H9 (cell line): ENCODE measurements at regions not wholly inside any gene's neighbourhood (a gene's known extent, or its start where the extent isn't known, plus 50 kb on each side); places are given as distances from the start of the nearest gene placed in this dataset.

Source experiments
- DNase-seq: peaks from one replicate; pipeline ENCODE4 v3.0.0-alpha.2; 2017
- H2AFZ ChIP-seq: one replicate; pipeline ENCODE4 v1.6.1; 2013; ENCODE audit warnings: mild to moderate bottlenecking, low read length, control low read depth, moderate library complexity
- H2AK5ac ChIP-seq: 2 replicates; pipeline ENCODE4 v1.6.1; 2013; ENCODE audit warnings: low read length, control low read depth, mixed read lengths; ENCODE audit not compliant: insufficient read length
- H2BK120ac ChIP-seq: one replicate; pipeline ENCODE4 v1.6.1; 2013; ENCODE audit warnings: low read depth, mild to moderate bottlenecking, low read length, control low read depth, inconsistent platforms; ENCODE audit not compliant: poor library complexity, severe bottlenecking
- H2BK12ac ChIP-seq: 2 replicates; pipeline ENCODE4 v1.6.1; 2013; ENCODE audit warnings: low read length, control low read depth, mixed read lengths, low read depth; ENCODE audit not compliant: insufficient read length
- H2BK15ac ChIP-seq: 2 replicates; pipeline ENCODE4 v1.6.1; 2013; ENCODE audit warnings: low read depth, low read length, control low read depth
- H2BK20ac ChIP-seq: one replicate; pipeline ENCODE4 v1.6.1; 2013; ENCODE audit warnings: low read depth, mild to moderate bottlenecking, low read length, control low read depth, inconsistent platforms; ENCODE audit not compliant: poor library complexity, severe bottlenecking
- H2BK5ac ChIP-seq: 2 replicates; pipeline ENCODE4 v1.6.1; 2013; ENCODE audit warnings: low read length, control low read depth, mixed read lengths; ENCODE audit not compliant: insufficient read length
- H3K14ac ChIP-seq: 2 replicates; pipeline ENCODE4 v1.6.1; 2013; ENCODE audit warnings: low read length, control low read depth; ENCODE audit not compliant: insufficient read depth
- H3K18ac ChIP-seq: 2 replicates; pipeline ENCODE4 v1.6.1; 2013; ENCODE audit warnings: low read depth, mild to moderate bottlenecking, mixed read lengths, low read length, control low read depth; ENCODE audit not compliant: insufficient read length
- H3K23ac ChIP-seq: 2 replicates; pipeline ENCODE4 v1.6.1; 2013; ENCODE audit warnings: low read length, control low read depth, mixed read lengths, low read depth; ENCODE audit not compliant: insufficient read length
- H3K23me2 ChIP-seq: 2 replicates; pipeline ENCODE4 v1.6.1; 2013; ENCODE audit warnings: low read depth, mild to moderate bottlenecking, mixed read lengths, low read length, control low read depth; ENCODE audit not compliant: insufficient read length, poor library complexity, severe bottlenecking
- H3K27ac ChIP-seq: 2 replicates; pipeline ENCODE4 v1.5.1; 2013; ENCODE audit warnings: low read length, control low read depth, mixed read lengths, low read depth; ENCODE audit not compliant: insufficient read length
- H3K27me3 ChIP-seq: 2 replicates; pipeline ENCODE4 v1.6.1; 2013; ENCODE audit warnings: low read length, control low read depth, inconsistent platforms; ENCODE audit not compliant: insufficient read depth
- H3K4ac ChIP-seq: 2 replicates; pipeline ENCODE4 v1.6.1; 2013; ENCODE audit warnings: low read depth, mild to moderate bottlenecking, control low read depth, inconsistent platforms, low read length, moderate library complexity
- H3K4me1 ChIP-seq: 2 replicates; pipeline ENCODE4 v1.6.1; 2013; ENCODE audit warnings: low read length, control low read depth, inconsistent platforms; ENCODE audit not compliant: insufficient read depth
- H3K4me2 ChIP-seq: 2 replicates; pipeline ENCODE4 v1.6.1; 2013; ENCODE audit warnings: low read length, control low read depth, mixed read lengths; ENCODE audit not compliant: insufficient read length, insufficient read depth
- H3K56ac ChIP-seq: 2 replicates; pipeline ENCODE4 v1.6.1; 2013; ENCODE audit warnings: low read depth, mild to moderate bottlenecking, mixed read lengths, low read length, control low read depth; ENCODE audit not compliant: insufficient read length
- H3K79me1 ChIP-seq: 2 replicates; pipeline ENCODE4 v1.6.1; 2013; ENCODE audit warnings: low read depth, mild to moderate bottlenecking, moderate library complexity, low read length, control low read depth, inconsistent platforms; ENCODE audit not compliant: insufficient read depth, poor library complexity, severe bottlenecking
- H3K79me2 ChIP-seq: 2 replicates; pipeline ENCODE4 v1.6.1; 2013; ENCODE audit warnings: low read length, control low read depth, inconsistent platforms; ENCODE audit not compliant: insufficient read depth
- H3K9ac ChIP-seq: 2 replicates; pipeline ENCODE4 v1.6.1; 2013; ENCODE audit warnings: low read length, control low read depth, mixed read lengths; ENCODE audit not compliant: insufficient read length; ENCODE audit errors: extremely low read depth
- H3K9me3 ChIP-seq: one replicate; pipeline ENCODE4 v1.6.1; 2013; ENCODE audit warnings: low read depth, low read length, inconsistent platforms; ENCODE audit not compliant: control insufficient read depth
- H3T11ph ChIP-seq: one replicate; pipeline ENCODE4 v1.6.1; 2013; ENCODE audit warnings: mild to moderate bottlenecking, low read length, control low read depth, inconsistent platforms
- H4K20me1 ChIP-seq: one replicate; pipeline ENCODE4 v1.6.1; 2013; ENCODE audit not compliant: control insufficient read depth, insufficient read length, insufficient read depth
- H4K5ac ChIP-seq: 2 replicates; pipeline ENCODE4 v1.6.1; 2013; ENCODE audit warnings: low read depth, mild to moderate bottlenecking, mixed read lengths, low read length, control low read depth; ENCODE audit not compliant: insufficient read length
- H4K8ac ChIP-seq: replicated peaks from 2 replicates; pipeline ENCODE4 v1.6.1; 2013; ENCODE audit warnings: low read length, control low read depth, mixed read lengths, low read depth; ENCODE audit not compliant: insufficient read length
- H4K91ac ChIP-seq: 2 replicates; pipeline ENCODE4 v1.6.1; 2013; ENCODE audit warnings: low read depth, mild to moderate bottlenecking, moderate library complexity, mixed read lengths, low read length, control low read depth; ENCODE audit not compliant: insufficient read length
- H3K27ac Mint-ChIP-seq, 3 experiments: 2 replicates in 2 of 3; 3 replicates in 1 of 3; pipeline ENCODE4 v1.8.0; 2020 to 2021; ENCODE audit warnings: mixed read lengths in 3 of 3, mild to moderate bottlenecking in 1 of 3, moderate library complexity in 1 of 3
- H3K27me3 Mint-ChIP-seq: 2 replicates; pipeline ENCODE4 v1.8.0; 2021; ENCODE audit warnings: low read depth, mild to moderate bottlenecking, moderate library complexity, mixed read lengths
- H3K36me3 Mint-ChIP-seq, 3 experiments: 2 replicates in 2 of 3; 3 replicates in 1 of 3; pipeline ENCODE4 v1.8.0; 2020 to 2021; ENCODE audit warnings: low read depth in 3 of 3, mixed read lengths in 3 of 3; ENCODE audit not compliant: insufficient read depth in 1 of 3
- H3K4me1 Mint-ChIP-seq, 2 experiments: 2 replicates each; pipeline ENCODE4 v1.8.0; 2020; ENCODE audit warnings: mixed read lengths in 2 of 2
- H3K4me3 Mint-ChIP-seq, 2 experiments: 2 replicates in 1 of 2; 3 replicates in 1 of 2; pipeline ENCODE4 v1.8.0; 2020 to 2021; ENCODE audit warnings: mild to moderate bottlenecking in 2 of 2, mixed read lengths in 2 of 2, moderate library complexity in 1 of 2
- H3K9me3 Mint-ChIP-seq, 2 experiments: 2 replicates in 1 of 2; 3 replicates in 1 of 2; pipeline ENCODE4 v1.8.0; 2020; ENCODE audit warnings: mild to moderate bottlenecking in 2 of 2, mixed read lengths in 2 of 2, moderate library complexity in 1 of 2
- CTCF ChIP-seq: fragments of 200-600 bp; sonication (generic); conservative IDR thresholded peaks from 3 replicates; pipeline ENCODE4 v1.8.0; 2021; ENCODE audit warnings: antibody characterized with exemption, mild to moderate bottlenecking
- WGBS: extraction: QIAGEN DNeasy Blood & Tissue Kit; methylation state at CpG from one replicate; pipeline ENCODE4 v1.1.7; 2013; ENCODE audit warnings: missing lambda C conversion rate, low lambda C conversion rate, mixed read lengths; ENCODE audit not compliant: insufficient read length; ENCODE audit errors: extremely low coverage; 5-methylcytosine and 5-hydroxymethylcytosine counted together

GRCh38 chr1:88179943-88180342 is 504.1 kb upstream of the PKN2 start:
- H3K23ac ChIP-seq: no peak overlapping the region
- H3K79me1 ChIP-seq: no peaks in the 10 kb centered on the region
- Mint-ChIP-seq H3K27ac (no peak overlapping the region), H3K36me3 (no peaks in the 10 kb centered on the region), H3K27me3 (no peaks in the 10 kb centered on the region), H3K4me1 (peaks cover 24 to 32% of the 10 kb centered on the region in 2 experiments), H3K4me3 (no peak overlapping the region), H3K9me3 (no peaks in the 10 kb centered on the region)
- no peak overlapping the region for H3K27ac ChIP-seq
- H3K14ac ChIP-seq: no peak overlapping the region
- no peak overlapping the region for H2BK15ac ChIP-seq
- WGBS: no CpG with 5 or more reads among the region's 5 CpGs
- H4K5ac ChIP-seq: no peak overlapping the region
- H3K9ac ChIP-seq: no peak overlapping the region
- H3K4me2 ChIP-seq: no peak overlapping the region
- no peak overlapping the region for H2BK20ac ChIP-seq
- H2BK12ac ChIP-seq: no peak overlapping the region
- H3K4ac ChIP-seq: no peak overlapping the region
- no peaks in the 10 kb centered on the region for H3K79me2 ChIP-seq
- no peak overlapping the region for H3T11ph ChIP-seq
- DNase-seq: no peak
- H2AFZ ChIP-seq: no peak overlapping the region
- no peak overlapping the region for H4K91ac ChIP-seq
- H3K9me3 ChIP-seq: no peaks in the 10 kb centered on the region
- H4K8ac ChIP-seq: no peak overlapping the region
- H2AK5ac ChIP-seq: no peak overlapping the region
- TF ChIP-seq CTCF: no peak
- no peak overlapping the region for H3K18ac ChIP-seq
- H2BK5ac ChIP-seq: no peak overlapping the region
- H3K27me3 ChIP-seq: no peaks in the 10 kb centered on the region
- H4K20me1 ChIP-seq: no peaks in the 10 kb centered on the region
- no peaks in the 10 kb centered on the region for H3K23me2 ChIP-seq
- H3K4me1 ChIP-seq: no peaks in the 10 kb centered on the region
- no peak overlapping the region for H2BK120ac ChIP-seq
- H3K56ac ChIP-seq: no peak overlapping the region
